ENCODE measurements at regions not wholly inside any gene's neighbourhood (a gene's known extent, or its start where the extent isn't known, plus 50 kb on each side); places are given as distances from the start of the nearest gene placed in this dataset.

DNA sequence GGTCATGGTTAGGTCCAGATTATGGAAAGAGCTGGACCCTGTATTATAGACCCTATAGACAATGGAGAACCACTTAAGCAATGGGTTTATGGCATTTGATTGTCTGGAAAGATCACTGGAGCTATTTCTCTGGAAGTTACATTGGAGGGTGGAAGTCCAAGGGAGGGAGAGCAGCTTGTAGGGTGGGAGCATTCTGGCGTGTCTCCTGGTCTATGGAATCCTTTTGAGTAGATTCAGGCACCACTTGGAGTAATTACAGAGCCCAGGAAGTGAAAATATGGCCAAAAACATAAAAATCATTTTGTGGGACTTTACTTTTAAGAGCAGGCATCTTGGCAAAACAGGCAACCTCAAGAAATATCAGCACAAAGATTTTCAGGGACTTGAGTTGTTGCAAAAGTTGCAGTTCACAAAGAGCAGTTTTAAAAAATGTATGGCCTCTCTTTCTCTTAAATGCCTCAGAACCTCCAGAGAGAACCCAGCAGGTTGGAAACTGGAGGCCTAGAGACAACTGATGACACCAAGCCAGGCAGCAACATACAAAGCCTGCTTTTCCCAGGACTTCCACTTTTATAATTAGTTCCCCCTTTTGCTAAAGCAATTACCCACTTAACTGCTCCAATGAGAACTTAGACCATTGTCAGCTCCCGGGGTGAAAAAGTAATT lies 331.0 kb downstream of the MYCN start:
- WGBS, 2 donors = 41 to 58% methylated on average over 2 of the region's 2 CpGs
- Histone ChIP-seq H3K27ac (no peak overlapping the region), H3K36me3 (no peaks in the 10 kb centered on the region), H3K27me3 (no peaks in the 10 kb centered on the region), H3K4me1 (no peaks in the 10 kb centered on the region), H3K9me3 (no peaks in the 10 kb centered on the region), H3K4me3 (replicated peaks in 1 of 3) (no peak overlapping the region)
- TF ChIP-seq POLR2A (IDR thresholded peaks at IDR 0.05) = no peak
- TF ChIP-seq, protein P1, sequence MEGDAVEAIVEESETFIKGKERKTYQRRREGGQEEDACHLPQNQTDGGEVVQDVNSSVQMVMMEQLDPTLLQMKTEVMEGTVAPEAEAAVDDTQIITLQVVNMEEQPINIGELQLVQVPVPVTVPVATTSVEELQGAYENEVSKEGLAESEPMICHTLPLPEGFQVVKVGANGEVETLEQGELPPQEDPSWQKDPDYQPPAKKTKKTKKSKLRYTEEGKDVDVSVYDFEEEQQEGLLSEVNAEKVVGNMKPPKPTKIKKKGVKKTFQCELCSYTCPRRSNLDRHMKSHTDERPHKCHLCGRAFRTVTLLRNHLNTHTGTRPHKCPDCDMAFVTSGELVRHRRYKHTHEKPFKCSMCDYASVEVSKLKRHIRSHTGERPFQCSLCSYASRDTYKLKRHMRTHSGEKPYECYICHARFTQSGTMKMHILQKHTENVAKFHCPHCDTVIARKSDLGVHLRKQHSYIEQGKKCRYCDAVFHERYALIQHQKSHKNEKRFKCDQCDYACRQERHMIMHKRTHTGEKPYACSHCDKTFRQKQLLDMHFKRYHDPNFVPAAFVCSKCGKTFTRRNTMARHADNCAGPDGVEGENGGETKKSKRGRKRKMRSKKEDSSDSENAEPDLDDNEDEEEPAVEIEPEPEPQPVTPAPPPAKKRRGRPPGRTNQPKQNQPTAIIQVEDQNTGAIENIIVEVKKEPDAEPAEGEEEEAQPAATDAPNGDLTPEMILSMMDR (IDR thresholded peaks at IDR 0.05) = no peak
- DNase-seq = no peak
- intact Hi-C loops (cut with DNase I) = no loop called here

DNA sequence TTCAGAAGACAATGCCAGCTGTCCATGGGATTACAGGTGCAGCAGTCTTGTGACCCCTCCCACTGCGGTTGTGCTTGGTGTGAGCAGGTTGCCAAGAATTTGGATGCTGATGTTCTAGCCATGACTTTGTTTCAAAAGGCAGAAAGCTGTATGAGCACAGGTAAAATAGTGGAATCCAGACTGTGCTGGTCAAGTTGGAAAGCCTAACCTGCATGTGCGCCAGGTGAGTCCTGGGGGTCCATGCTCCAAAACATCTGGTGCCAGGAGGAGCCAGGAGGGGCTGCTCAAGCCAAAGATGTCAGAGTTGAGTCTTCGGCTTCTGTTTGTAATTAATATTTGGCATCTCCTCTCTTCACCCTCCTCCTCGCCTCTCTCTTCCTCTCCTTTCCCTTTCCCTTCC lies 330.1 kb downstream of the MYCN start:
- H3K9me3 ChIP-seq = no peaks in the 10 kb centered on the region
- intact Hi-C loops (cut with DNase I) = no loop called here

DNA sequence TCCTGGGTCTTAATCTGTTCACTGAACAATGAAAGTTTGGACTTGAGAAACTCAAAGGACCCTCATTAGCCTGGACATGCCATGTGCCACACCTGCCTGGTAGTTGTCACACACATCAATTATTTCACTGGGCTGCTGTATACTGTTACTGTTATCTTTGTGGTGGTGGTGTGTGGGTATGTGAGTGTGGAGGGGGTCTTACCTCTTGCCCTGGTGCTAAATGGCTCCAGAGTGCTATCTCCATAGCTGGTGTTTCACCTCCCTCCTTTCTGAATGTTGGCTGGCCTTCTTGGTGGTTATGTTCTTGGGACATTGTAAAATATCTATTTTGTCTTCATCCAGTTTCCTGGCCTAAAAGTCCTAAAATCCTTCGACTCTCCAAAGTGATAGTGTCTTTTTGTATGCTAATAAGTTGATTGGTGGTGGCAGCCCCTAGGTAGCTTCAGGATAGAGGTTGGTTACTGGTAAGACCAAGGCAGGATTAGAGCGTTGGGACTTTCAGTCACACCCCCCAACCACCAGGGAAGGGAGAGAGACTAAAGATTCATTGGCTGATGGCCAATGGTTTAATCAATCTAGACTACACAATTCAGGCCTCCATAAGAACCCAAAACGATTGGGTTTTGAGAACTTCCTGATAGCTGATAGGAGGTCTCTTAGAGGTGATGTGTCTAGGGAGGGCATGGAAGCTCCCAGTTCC lies 328.1 kb downstream of the MYCN start:
- TF ChIP-seq, protein P1 (IDR thresholded peaks at IDR 0.05) = no peak
- no peak for TF ChIP-seq POLR2A (IDR thresholded peaks at IDR 0.05)
- H3K4me1 ChIP-seq = no peaks in the 10 kb centered on the region
- no peaks in the 10 kb centered on the region for H3K9me3 ChIP-seq
- DNase-seq = no peak
- no peaks in the 10 kb centered on the region for H3K36me3 ChIP-seq
- 88 to 89% methylated on average over 3 of the region's 3 CpGs for WGBS, 2 donors
- H3K27me3 ChIP-seq = no peaks in the 10 kb centered on the region
- no peak overlapping the region for H3K4me3 ChIP-seq (replicated peaks in 1 of 3)
- intact Hi-C loops (cut with DNase I) = no loop called here
- no peak overlapping the region for H3K27ac ChIP-seq

More for the DNA sequence above, 330.1 kb downstream of the MYCN start:
- Histone ChIP-seq H3K27me3 (no peaks in the 10 kb centered on the region), H3K27ac (no peak overlapping the region), H3K4me1 (no peaks in the 10 kb centered on the region), H3K36me3 (no peaks in the 10 kb centered on the region), H3K4me3 (replicated peaks in 1 of 3) (no peak overlapping the region)
- no peak for DNase-seq
- WGBS, 2 donors = 94 to 96% methylated on average over 4 of the region's 4 CpGs
- no peak for TF ChIP-seq POLR2A (IDR thresholded peaks at IDR 0.05)
- TF ChIP-seq, protein P1 (IDR thresholded peaks at IDR 0.05) = no peak

DNA sequence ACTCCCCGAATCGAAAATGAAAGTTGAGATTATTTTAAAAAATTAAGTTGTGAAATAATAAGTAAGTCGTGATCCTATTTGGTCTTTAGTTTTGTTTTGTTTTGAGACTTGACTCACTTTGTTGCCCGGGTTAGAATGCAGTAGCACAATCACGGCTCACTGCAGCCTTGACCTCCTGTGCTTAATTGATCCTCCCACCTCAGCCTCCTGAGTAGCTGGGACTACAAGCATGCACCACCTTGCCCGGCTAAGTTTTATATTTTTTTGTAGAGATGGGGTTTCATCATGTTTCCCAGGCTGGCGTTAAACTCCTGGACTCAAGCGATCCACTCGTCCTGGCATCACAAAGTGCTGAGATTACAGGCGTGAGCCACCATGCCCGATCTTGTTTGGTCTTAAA lies 326.2 kb downstream of the MYCN start:
- no peak for DNase-seq
- WGBS, 2 donors = 94 to 95% methylated on average over 11 of the region's 11 CpGs
- Histone ChIP-seq H3K36me3 (no peaks in the 10 kb centered on the region), H3K9me3 (no peaks in the 10 kb centered on the region), H3K27ac (no peak overlapping the region), H3K4me3 (replicated peaks in 1 of 3) (no peak overlapping the region), H3K4me1 (no peaks in the 10 kb centered on the region), H3K27me3 (no peaks in the 10 kb centered on the region)
- TF ChIP-seq POLR2A (IDR thresholded peaks at IDR 0.05) = no peak
- TF ChIP-seq, protein P1 (IDR thresholded peaks at IDR 0.05) = no peak
- intact Hi-C loops (cut with DNase I) = no loop called here

DNA sequence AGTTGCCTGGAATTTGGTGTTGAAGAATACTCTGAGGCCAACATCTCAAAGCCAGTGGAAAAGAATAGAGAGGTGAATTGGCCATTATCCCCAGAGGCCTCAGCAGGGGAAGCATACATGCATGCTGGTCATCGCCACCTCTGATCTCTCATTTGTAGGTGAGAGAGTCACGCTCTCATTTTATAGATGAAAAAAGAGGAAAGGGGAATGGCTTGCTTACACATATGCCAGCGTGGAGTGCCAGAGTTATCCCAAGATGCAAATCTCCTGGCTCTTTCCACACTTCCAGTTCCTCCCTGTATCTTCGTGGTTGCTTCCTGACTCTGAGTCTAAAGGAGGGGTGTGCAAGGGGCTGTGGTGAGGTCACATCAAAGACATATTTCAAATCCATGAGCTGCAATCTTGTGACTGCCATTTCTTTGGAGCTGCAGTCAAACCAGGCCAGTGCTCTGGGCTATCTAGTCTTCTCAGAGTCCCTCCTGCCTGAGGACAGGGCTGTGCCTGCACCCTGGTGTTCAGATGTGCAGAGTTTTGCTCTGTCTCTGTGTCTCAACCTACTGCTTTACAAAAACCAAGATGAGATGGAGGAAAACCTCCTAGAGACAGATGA lies 324.7 kb downstream of the MYCN start:
- H3K4me3 ChIP-seq (replicated peaks in 1 of 3) = no peak overlapping the region
- WGBS, 2 donors = 86 to 89% methylated on average over 4 of the region's 4 CpGs
- intact Hi-C loops (cut with DNase I) = no loop called here
- no peaks in the 10 kb centered on the region for H3K36me3 ChIP-seq
- TF ChIP-seq, protein P1 (IDR thresholded peaks at IDR 0.05) = no peak
- TF ChIP-seq POLR2A (IDR thresholded peaks at IDR 0.05) = no peak
- no peaks in the 10 kb centered on the region for H3K27me3 ChIP-seq
- H3K9me3 ChIP-seq = no peaks in the 10 kb centered on the region
- DNase-seq = no peak
- no peaks in the 10 kb centered on the region for H3K4me1 ChIP-seq
- no peak overlapping the region for H3K27ac ChIP-seq

Measured in thyroid gland (tissue), 4 donors.